ENCODE measurements at regions not wholly inside any gene's neighbourhood (a gene's known extent, or its start where the extent isn't known, plus 50 kb on each side); places are given as distances from the start of the nearest gene placed in this dataset.

DNA sequence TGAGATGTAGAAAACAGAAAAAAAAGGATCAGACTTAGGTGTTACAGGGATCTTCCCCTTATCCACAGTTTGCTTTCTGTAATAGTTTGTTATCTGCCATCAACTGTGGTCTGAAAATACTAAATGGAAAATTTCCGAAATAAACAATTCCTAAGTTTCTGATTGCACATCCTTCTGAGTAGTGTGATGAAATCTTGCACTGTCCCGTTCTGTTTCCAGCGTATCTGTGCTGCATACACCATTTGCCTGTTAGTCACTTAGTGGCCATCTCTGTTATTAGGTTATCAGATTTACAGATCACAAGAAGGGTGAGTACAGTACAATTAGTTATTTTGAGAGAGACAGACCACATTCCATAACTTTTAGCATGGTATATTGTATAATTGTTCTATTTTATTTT, 185.6 kb upstream of the CPHXL start:
- TF ChIP-seq EP300 (IDR thresholded peaks at IDR 0.05) = no peak
- TF ChIP-seq POLR2A (IDR thresholded peaks at IDR 0.05) = no peak
- TF ChIP-seq, protein P1, sequence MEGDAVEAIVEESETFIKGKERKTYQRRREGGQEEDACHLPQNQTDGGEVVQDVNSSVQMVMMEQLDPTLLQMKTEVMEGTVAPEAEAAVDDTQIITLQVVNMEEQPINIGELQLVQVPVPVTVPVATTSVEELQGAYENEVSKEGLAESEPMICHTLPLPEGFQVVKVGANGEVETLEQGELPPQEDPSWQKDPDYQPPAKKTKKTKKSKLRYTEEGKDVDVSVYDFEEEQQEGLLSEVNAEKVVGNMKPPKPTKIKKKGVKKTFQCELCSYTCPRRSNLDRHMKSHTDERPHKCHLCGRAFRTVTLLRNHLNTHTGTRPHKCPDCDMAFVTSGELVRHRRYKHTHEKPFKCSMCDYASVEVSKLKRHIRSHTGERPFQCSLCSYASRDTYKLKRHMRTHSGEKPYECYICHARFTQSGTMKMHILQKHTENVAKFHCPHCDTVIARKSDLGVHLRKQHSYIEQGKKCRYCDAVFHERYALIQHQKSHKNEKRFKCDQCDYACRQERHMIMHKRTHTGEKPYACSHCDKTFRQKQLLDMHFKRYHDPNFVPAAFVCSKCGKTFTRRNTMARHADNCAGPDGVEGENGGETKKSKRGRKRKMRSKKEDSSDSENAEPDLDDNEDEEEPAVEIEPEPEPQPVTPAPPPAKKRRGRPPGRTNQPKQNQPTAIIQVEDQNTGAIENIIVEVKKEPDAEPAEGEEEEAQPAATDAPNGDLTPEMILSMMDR (IDR thresholded peaks at IDR 0.05) = no peak
- Histone ChIP-seq H3K27me3 (no peaks in the 10 kb centered on the region), H3K4me1 (no peaks in the 10 kb centered on the region), H3K9me3 (no peaks in the 10 kb centered on the region), H3K4me3 (no peak overlapping the region), H3K36me3 (no peaks in the 10 kb centered on the region), H3K27ac (no peak overlapping the region)
- no peak for DNase-seq (ENCODE audit: low spot score in 2 of 2)
- 87 to 91% methylated on average over 3 of the region's 3 CpGs for WGBS, 2 donors

DNA sequence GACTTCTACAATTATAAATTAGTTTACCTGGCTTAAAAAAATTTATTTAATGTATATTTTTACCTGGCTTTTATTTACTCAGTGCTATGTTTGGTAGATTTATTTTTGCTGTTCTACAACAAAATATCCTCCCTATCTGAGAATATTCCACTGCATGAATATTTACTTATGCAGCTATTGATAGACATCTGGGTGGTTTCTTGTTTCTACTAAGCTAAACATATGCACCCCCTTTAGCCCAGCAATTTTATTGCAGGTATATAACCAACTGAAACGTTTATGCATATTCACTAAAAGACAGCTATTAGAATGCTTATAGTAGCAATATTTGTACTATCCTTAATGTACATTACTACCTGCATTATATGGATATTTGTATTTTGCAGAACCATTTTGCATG, 187.7 kb upstream of the CPHXL start:
- no peak overlapping the region for H3K27ac ChIP-seq
- H3K9me3 ChIP-seq = no peaks in the 10 kb centered on the region
- 37 to 63% methylated on average over 1 of the region's 1 CpG for WGBS, 2 donors
- DNase-seq (ENCODE audit: low spot score in 2 of 2) = no peak
- no peaks in the 10 kb centered on the region for H3K27me3 ChIP-seq
- no peaks in the 10 kb centered on the region for H3K36me3 ChIP-seq
- no peak for TF ChIP-seq POLR2A (IDR thresholded peaks at IDR 0.05)
- TF ChIP-seq, protein P1 (IDR thresholded peaks at IDR 0.05) = no peak
- no peak for TF ChIP-seq EP300 (IDR thresholded peaks at IDR 0.05)
- H3K4me3 ChIP-seq = no peak overlapping the region
- no peaks in the 10 kb centered on the region for H3K4me1 ChIP-seq

DNA sequence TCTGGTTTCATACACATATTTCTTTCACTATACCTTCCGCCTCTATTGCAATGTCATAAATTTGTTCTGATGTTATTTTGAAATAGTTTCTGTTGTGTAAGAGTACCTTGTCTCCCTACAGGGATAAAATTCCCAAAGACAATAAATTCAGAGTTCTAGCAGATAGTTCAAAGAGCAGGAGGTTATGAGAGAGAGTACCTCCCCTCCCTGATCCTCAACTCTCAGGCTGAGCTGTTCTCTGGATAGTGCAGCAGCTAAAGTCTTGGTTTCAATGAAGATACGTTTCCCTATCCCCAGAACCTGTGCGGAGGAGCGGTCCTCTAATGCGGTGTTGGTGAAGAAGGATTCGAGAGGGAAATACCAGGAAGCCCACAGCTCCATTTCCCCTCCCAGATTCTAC, 190.2 kb upstream of the CPHXL start:
- Histone ChIP-seq H3K36me3 (no peaks in the 10 kb centered on the region), H3K4me3 (no peak overlapping the region), H3K27ac (no peak overlapping the region), H3K27me3 (no peaks in the 10 kb centered on the region), H3K9me3 (no peaks in the 10 kb centered on the region), H3K4me1 (no peaks in the 10 kb centered on the region)
- DNase-seq (ENCODE audit: low spot score in 2 of 2) = no peak
- TF ChIP-seq POLR2A (IDR thresholded peaks at IDR 0.05) = no peak
- TF ChIP-seq, protein P1 (IDR thresholded peaks at IDR 0.05) = no peak
- TF ChIP-seq EP300 (IDR thresholded peaks at IDR 0.05) = no peak
- 90 to 93% methylated on average over 6 of the region's 6 CpGs for WGBS, 2 donors

- H3K36me3 ChIP-seq = no peaks in the 10 kb centered on the region
- H3K27ac ChIP-seq = no peak overlapping the region
- H3K9me3 ChIP-seq = no peaks in the 10 kb centered on the region
- no peak overlapping the region for H3K4me3 ChIP-seq
- no peaks in the 10 kb centered on the region for H3K27me3 ChIP-seq
- no peak for TF ChIP-seq EP300 (IDR thresholded peaks at IDR 0.05)
- no peak for TF ChIP-seq POLR2A (IDR thresholded peaks at IDR 0.05)
- TF ChIP-seq, protein P1 (IDR thresholded peaks at IDR 0.05) = no peak
- no peaks in the 10 kb centered on the region for H3K4me1 ChIP-seq
- 47 to 61% methylated on average over 1 of the region's 1 CpG for WGBS, 2 donors
- no peak for DNase-seq (ENCODE audit: low spot score in 2 of 2)
These were observed 191.8 kb upstream of the CPHXL start for GRCh38 chr16:75918109-75918508.

GRCh38 chr16:75919664-75920063, 193.4 kb upstream of the CPHXL start:
- H3K27me3 ChIP-seq = no peaks in the 10 kb centered on the region
- 11 to 15% methylated on average over 5 of the region's 5 CpGs for WGBS, 2 donors
- no peak overlapping the region for H3K27ac ChIP-seq
- TF ChIP-seq, protein P1 (IDR thresholded peaks at IDR 0.05) = no peak
- TF ChIP-seq POLR2A (IDR thresholded peaks at IDR 0.05) (no peak), EP300 (IDR thresholded peaks at IDR 0.05) (no peak)
- no peak overlapping the region for H3K4me3 ChIP-seq
- H3K9me3 ChIP-seq = no peaks in the 10 kb centered on the region
- H3K4me1 ChIP-seq = no peaks in the 10 kb centered on the region
- no peak for DNase-seq (ENCODE audit: low spot score in 2 of 2)
- H3K36me3 ChIP-seq = no peaks in the 10 kb centered on the region
